ENCODE measurements at regions not wholly inside any gene's neighbourhood (a gene's known extent, or its start where the extent isn't known, plus 50 kb on each side); places are given as distances from the start of the nearest gene placed in this dataset.

- TF ChIP-seq PATZ1 (CRISPR knock-in tag; IDR thresholded peaks at IDR 0.05; ENCODE audit: borderline replicate concordance) = no peak
- TF ChIP-seq BACH2 (CRISPR knock-in tag; IDR thresholded peaks at IDR 0.05; ENCODE audit: borderline replicate concordance) = no peak
- no peak for TF ChIP-seq SNAI2 (CRISPR knock-in tag; IDR thresholded peaks at IDR 0.05)
- no peak for TF ChIP-seq ZNF565 (CRISPR knock-in tag; conservative IDR thresholded peaks at IDR 0.05; ENCODE audit: low read depth)
- TF ChIP-seq ZFP30 (CRISPR knock-in tag; IDR thresholded peaks at IDR 0.05) = no peak
Observed at GRCh38 chr18:28858248-28858647, 681.3 kb upstream of the CDH2 start.

Data from SK-N-SH treated with all-trans-retinoic acid at 6 μM for 48 hours (cell line).